GM21360 (cell line): ENCODE measurements at regions not wholly inside any gene's neighbourhood (a gene's known extent, or its start where the extent isn't known, plus 50 kb on each side); places are given as distances from the start of the nearest gene placed in this dataset.
A peak's percentile ranks its signal among the peaks of the same experiment; 100 is the strongest.
"Not testable (repeated sequence)": the region's sequence is repeated elsewhere in the genome, so short reads cannot be mapped to it uniquely, and the experiment has no call there.

ENCODE experiments used
- ATAC-seq: cut with Tn5 transposase; IDR thresholded peaks from one replicate; pipeline ENCODE4 v1.9.1; 2021; ENCODE audit warnings: mild to moderate bottlenecking, moderate library complexity; ENCODE audit not compliant: unreplicated experiment

DNA sequence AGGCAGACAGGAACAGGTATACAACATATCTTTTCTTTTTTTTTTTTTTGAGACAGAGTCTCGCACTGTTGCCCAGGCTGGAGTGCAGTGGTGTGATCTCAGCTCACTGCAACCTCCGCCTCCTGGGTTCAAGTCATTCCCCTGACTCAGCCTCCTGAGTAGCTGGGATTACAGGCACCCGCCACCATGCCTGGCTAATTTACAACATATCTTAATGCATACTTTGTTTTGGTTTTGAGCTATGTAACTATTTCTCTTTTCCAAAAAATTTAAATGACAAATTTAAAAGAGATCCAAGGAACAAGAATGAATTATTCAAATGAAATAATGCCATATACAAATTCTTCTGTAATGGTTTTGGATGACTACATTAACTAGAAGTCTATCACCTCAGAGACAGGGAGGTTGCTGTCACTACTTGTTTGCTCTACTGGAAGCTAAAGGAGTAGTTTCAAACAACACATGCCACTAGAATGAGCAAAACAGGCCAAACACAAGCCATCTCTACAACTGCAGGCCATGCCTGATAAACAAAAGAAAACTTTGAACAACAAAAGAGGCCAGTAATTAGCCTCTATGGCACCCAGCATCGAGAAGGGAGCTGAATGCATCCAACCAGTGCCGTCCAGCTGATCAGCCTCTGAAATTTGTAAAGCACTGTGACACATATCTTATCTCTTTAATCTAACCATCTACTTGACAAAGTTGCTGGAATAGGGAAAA, 133.6 kb upstream of the VOPP1 start:
- not testable (repeated sequence) for ATAC-seq

DNA sequence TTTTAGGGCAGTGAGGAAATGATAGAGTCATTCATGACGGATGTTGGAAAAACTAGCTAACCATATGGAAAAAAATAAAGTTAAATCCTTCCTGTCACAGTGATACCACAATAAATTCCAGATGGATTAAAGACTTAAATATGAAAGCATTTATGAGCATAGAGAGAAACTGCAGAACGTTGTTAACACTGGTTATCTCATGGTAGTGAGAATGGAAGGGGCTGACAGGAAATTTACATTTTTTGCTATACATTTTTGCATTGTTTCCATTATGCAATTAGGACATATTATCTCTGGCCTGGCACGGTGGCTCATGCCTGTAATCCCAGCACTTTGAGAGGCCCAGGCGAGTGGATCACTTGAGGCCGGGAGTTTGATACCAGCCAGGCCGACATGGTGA, 130.5 kb upstream of the VOPP1 start:
- not testable (repeated sequence) for ATAC-seq

DNA sequence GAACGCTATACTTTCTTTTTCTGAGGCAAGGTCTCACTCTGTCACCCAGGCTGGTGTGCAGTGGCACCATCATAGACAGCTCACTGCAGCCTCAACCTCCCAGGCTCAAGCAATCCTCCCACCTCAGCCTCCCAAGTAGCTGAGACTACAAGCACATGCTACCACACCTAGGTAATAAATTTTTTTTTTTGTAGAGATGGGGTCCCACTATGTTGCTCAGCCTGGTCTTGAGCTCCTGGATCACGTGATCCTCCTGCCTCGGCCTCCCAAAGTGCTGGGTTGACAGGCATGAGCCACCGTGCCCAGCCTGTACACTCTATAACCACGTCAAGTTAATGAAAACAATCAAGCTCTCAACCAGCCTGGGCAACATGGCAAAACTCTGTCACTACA, 127.1 kb upstream of the VOPP1 start:
- ATAC-seq, result not testable (repeated sequence)

DNA sequence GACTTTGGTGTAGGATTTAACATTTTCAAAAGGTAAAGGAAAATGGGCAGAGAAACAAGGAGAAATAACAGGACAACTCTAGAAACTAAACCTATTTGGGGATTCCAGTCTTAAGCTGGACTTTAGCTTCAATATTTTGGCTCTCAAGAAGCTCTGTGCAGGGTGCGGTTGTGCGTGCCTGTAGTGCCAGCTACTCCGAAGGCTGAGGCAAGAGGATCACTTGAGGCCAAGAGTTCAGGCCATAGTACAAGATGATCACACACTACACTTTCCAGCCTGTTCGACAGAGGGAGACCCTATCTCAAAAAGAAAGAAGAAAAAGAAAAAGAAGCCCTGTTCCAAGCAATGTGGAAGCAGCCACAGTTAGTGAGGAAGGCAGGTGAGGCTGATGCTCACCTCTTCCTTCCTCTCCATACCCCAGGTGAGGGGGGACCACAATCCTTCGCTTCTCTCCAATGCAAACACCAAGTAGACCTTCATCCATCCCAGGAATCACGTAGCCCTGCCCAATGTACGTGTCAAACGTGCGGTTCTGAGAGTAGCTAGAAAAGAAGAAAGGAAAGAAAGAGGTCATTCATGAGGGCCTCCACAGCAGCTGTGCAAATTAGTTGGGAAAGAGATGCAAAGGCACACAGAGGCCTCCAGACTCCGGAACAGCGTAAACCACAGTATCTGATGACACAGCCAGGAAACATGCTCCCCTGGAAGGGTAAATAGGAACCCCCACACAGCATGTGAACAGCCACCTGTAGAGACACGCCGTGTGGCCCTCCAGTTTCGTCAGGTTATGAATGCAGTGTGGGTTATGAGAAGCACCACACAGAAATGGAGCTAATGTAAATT, 126.5 kb upstream of the VOPP1 start:
- ATAC-seq, result peak; percentile 71

DNA sequence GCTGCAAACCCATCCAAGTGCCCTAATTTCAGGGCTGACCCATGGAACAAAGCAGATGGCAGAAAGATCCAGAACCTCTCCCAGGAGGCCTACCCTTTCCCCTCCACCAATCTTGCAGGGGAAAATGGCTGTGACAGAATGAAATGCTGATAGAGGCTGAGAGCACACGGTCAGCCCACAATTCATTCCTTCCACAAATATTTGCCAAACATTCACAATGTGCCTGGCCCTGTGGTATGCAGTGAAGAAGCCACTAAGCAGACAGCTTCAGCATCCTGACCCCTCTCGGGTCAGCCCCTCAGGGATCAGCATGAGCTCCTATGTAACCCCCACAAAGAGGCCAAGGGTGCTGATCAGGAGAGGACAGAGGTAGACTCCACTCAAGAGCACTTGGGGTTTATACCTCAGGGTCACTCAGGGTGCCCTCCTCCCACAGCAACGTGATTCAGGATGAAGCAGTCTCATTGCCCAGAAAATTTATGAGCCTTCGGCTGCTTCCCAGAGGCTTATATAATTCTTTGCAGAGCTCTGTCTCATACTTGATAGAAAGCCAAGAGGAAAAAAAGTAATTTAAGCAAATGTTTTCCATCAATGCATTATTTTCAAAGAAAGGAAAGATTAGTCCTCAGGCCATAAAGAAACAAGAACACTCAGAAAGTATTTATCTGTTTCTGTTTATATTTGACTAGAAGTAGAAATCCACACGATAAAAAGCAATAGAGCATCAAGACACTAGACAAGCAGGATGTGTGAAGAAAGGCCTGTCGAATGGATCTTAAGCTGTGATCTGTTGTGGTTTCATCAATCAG, 123.8 kb upstream of the VOPP1 start:
- not testable (repeated sequence) for ATAC-seq

DNA sequence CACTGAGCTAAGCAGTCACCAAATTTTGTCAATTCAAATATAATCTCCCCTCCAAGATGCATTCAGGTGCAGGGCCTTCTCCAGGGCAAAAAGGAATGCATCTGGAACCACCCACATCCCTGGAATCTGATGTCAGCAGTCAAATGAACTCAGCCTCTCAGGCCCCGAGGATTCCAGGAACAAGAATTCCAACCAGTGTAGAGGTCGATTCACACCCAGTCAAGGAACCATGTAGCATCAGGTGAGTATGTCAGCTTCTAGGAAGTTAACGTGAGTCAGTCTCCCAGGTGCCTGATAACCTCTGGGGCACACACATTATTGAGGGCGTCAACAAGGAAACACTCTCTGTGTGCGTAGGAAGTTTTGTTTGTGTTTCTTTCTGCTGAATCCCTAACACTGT, 122.2 kb upstream of the VOPP1 start:
- not testable (repeated sequence) for ATAC-seq

DNA sequence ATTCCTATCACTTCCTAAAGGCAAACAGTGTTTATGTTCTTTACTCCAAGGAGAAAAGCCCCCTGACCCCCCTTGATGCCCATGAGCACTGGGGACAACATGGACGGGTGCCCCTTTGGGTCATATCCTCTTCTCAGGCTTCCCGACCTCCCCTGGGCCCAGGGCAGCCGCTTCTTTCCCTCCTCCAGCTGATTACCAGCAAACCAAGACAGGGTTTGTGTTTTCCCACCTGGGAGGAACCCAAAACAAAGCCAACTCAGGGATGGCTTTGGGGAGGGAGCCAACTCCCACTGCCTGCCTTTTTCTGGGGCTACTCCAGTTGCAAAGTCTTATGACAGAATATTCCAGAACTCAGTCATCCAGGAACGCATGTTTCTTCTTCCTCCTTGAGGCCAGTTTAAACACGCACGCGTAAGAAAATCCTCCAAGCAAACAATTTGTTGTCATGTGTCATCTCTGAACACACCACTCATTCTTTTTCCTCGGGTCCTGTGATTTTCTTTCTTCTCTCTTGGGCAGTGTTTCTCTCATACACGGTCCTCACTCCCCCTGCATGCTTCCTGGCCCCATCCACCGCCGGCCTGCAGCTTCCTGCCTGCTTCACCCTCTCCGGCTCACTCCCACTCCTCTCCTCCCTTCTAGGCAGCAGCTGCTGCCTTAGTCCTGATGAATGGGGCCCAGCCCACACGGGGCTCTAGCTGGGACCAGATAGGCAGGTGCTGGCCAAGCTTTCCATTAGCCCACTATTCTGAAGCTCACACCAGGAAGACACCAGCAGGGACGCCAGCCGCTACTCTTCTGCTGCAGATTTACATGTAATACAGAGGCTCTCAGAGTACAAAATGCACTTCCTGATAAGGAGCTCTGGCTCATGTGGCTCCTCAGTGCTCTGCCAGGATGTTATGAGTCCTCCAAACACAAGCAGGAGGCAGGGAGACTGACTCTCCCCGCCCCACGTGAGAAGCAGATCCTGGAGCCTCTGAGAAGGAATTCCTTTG, 116.7 kb upstream of the VOPP1 start:
- not testable (repeated sequence) for ATAC-seq

DNA sequence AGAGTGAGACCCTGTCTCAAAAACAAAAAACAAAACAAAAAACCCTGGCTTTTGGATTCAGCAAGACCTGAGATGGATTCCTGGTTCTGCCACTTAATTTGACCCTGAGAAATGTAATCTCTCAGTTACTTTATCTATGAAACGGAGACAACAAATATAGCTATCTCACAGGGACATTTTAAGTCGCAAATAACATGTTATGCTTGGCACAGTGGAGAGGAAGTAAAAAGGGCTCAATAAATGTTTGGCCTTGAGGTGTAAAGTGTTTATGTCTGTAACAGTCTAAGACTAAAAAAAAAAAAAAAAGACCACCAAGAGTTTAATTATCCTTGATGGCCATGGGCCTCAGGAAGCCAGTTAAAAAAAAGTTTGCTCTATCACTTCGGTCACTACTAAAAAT, 116.0 kb upstream of the VOPP1 start:
- not testable (repeated sequence) for ATAC-seq

DNA sequence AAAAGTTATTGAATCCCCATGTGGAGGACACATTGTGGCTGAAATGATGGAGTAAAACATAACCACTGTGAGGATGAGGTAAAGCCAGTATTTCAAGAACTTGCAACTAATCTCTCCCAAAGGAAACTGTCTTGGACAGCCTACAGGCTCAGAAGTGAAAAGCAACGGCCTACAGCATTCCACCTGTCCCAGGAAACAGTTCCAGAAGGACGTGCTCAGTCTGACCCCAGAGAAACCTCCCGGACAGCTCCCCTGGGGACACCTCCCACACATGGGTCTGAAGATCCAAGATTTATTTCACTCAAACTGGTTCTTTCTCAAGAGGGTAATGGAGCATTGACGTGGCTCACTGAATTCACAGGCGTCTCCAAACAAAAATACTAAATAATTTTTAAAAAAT, 115.0 kb upstream of the VOPP1 start:
- ATAC-seq, result not testable (repeated sequence)

DNA sequence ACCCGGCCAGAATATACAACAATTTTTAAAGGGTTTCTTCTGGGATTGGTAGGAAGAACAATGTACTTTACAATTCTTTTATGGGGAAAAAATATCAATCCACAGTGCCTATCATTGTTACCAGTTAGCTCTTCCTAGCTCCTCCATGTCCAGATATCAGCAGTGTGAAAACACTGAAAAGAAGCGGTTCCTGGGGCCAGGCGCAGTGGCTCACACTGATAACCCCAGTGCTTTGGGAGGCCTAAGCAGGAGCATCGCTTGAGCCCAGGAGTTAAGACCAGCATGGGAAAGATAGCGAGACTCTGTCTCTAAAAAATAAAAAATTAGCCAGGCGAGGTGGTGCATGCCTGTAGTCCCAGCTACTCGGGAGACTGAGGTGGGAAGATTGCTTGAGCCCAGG, 114.5 kb upstream of the VOPP1 start:
- not testable (repeated sequence) for ATAC-seq

DNA sequence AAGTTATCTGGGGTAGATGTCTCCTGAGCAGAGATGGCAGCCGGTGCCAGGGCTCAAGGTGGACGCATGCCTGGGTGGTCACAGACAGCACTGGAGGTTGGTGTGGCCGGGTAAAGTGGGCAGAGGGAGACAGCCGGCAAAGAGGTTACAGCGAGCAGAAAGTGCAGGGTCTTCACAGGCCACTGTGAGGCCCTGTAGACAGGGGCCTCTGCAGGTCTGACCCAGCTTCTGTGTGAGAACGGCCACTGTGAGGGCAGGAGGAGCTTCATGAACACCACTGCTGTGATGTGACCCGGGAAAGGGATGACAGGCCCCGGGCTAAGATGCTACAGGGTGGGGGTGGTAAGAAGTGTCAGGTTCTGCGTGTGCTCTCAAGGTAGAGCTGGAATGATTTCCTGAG, 111.2 kb upstream of the VOPP1 start:
- ATAC-seq, result not testable (repeated sequence)

DNA sequence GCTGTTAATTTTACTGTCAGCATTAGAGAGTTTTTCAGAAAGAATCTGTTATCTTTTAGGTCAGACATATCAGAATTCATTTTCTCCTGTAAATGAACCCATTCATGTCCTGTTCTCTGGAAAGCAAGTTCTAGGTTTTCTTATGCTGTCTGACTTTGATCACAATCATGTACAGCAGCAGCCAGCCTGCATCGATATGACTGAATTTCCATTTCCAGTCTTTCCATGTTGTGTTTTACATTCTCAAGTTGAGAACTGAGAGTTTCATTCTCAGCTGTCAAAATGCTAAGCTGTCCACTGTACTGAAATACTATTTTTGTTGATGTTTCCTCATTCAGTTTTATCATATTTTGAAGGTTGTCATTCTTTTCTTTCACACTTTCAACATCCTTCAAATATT, 103.3 kb upstream of the VOPP1 start:
- not testable (repeated sequence) for ATAC-seq

DNA sequence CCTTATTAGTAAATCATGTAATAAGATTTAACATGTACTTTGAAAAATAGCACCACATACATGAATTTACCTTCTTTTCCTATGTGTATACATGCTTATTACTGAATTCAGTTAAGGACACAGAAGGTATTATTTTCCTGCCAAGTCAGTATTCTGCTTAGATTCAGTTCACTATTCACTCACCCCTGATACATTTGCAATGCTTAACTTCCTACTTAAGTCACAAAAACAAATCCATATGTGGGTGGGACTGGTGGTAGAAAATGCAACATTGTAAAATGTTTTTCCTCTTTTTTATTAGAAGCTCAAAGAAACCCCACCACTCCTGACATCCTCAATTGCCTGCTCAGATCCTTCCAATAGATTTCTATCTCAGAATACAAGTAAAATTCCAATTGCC, 101.2 kb upstream of the VOPP1 start:
- ATAC-seq, result not testable (repeated sequence)

DNA sequence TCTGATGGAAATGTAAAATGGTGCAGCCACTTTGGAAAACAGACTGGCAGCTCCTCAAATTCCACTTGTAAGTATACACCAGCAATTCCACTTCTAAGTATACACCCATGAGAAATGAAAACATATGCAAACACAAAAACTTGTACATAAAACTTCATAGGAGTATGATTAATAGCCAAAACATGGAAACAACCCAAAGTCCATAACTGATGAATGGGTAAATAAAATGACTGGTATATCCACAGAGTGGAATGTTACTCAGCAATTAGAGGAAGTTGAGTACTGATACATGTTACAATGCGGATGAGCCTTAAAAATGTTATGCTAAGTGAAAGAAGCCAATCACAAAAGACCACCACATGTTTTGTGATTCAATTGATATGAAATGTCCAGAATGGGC, 99.8 kb upstream of the VOPP1 start:
- not testable (repeated sequence) for ATAC-seq

DNA sequence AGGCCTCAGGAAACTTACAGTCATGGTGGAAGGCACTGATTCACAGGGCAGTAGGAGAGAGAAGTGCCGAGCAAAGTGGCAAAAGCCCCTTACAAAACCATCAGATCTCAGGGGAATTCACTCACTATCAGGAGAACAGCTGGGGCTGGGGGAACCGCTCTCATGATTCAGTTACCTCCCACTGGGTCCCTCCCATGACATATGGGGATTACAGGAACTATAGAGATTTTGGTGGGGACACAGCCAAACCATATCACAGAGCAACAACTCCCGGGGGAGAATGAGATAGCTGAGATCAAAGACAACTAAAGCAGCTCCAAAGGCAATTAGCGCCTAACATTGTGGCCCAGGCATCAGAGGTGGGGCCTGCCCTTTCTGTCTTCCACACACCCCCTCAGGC, 85.4 kb upstream of the VOPP1 start:
- ATAC-seq, result no peak

DNA sequence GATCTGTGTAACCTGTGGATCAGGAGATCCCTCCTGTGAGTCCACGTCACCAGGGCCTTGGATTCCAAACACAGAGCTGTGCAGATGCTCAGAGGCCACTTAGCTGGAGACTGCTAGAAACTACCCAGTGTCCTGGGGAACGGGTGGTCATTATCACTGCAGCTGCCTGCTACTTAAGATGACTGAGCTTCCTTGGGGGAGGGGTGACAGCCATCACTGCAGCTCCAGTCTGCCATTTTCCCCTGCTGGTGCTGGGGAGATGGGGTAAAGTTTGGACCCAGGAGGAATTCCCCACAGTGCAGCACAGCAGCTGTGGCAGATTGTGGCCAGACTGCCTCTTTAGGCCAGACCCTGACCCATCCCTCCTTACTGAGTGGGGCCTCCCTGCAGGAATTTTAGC, 78.8 kb upstream of the VOPP1 start:
- no peak for ATAC-seq

DNA sequence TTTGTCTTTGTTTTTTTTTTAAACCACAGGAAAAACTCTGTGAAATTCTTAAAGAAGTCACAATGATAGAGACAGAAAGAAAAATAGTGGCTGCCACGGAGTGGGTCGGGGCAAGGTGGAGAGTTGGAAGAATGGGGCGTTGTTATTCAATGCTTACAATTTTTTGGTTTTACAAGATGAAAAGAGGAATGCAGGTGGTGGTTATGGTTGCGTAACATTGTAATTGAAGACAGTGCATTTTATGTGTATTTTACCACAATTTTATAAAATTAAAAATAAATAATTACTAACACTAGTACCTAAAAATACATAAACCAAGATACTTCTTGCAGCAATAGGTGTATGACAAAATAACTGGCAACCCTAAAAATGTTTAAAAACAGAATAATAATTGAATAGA, 76.9 kb upstream of the VOPP1 start:
- ATAC-seq, result no peak

DNA sequence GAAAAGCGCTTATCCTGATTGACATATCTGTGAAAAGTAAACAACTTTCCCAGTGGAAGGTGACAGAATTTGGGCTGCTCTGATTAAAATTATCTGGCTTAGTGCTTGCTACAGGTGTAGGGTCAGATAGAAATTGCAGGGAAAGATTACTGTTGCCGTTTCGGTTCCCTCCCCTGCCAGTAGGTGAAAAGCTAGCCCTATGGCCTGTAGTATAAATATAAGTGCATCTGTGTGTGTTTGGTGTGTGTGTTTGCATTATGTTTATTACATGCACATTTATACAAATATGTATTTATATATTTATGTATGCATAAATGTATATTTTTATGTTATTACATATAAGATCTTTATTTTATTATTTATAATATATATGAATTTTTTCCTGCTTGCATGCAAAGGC, 72.3 kb upstream of the VOPP1 start:
- no peak for ATAC-seq

DNA sequence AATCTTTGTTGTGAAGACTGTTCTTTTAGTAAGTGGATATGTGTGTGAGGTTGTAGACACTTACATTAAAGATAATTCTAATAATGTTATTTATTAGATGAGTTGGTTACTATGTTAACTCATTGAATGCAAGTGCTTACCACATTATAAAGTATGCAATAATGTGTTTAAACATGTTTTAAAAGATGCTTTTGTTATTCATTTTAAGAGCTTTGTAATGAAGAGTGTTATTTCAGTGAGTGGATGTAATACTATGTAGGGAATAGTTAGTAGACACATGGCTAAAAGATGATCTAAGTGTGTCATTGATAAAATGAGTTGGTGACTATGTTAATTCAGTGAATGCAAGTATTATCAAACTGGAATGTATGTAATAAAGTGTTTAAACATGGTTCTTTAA, 70.0 kb upstream of the VOPP1 start:
- no peak for ATAC-seq

DNA sequence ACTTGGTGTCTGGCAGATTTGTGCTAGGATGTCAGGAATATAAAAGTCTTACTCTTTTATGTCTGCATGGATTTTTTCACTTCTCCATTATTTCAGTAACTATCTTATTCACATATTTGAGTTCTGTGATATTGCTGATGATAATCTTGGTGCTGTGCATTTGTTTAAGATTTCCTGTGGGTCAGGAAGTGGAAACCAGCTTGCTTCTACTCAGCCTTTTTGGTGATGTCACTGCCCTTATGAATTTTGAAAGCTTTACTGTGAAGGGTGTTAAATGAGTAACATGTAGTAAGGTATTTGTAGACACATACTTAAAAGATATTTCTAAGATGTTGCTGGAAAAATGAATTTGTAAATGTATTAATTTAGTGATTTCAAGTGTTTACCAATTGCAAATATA, 69.5 kb upstream of the VOPP1 start:
- ATAC-seq, result peak; percentile 74
